ENCODE measurements at regions not wholly inside any gene's neighbourhood (a gene's known extent, or its start where the extent isn't known, plus 50 kb on each side); places are given as distances from the start of the nearest gene placed in this dataset.

- ATAC-seq (no peak), FAIRE-seq (no peak), DNase-seq (ENCODE audit: low read depth in 1 of 2, low spot score in 1 of 2) (no peak)
- WGBS (ENCODE audit: missing lambda C conversion rate), result 16% methylated on average over 6 of the region's 6 CpGs
- H3K4me2 ChIP-seq, result no peak overlapping the region
- TF ChIP-seq HOXA7 (CRISPR knock-in tag; IDR thresholded peaks at IDR 0.05) (no peak), RCOR1 (IDR thresholded peaks at IDR 0.05; ENCODE audit: low read depth, low read length) (no peak), NR3C1 (IDR thresholded peaks at IDR 0.05) (no peak), CHD4 (IDR thresholded peaks at IDR 0.05; ENCODE audit: borderline replicate concordance) (no peak), HDAC2 (IDR thresholded peaks at IDR 0.05) (no peak), POLR2AphosphoS2 (conservative IDR thresholded peaks at IDR 0.05; ENCODE audit: low read length) (no peak), HES2 (IDR thresholded peaks at IDR 0.05) (no peak), ZC3H11A (IDR thresholded peaks at IDR 0.05) (no peak), FOXS1 (CRISPR knock-in tag; IDR thresholded peaks at IDR 0.05) (no peak), JUN (IDR thresholded peaks at IDR 0.05) (no peak), TFCP2L1 (CRISPR knock-in tag; IDR thresholded peaks at IDR 0.05) (no peak), EHF (CRISPR knock-in tag; IDR thresholded peaks at IDR 0.05) (no peak), HEYL (CRISPR knock-in tag; IDR thresholded peaks at IDR 0.05) (no peak)
- H3K9me3 ChIP-seq, result no peaks in the 10 kb centered on the region
- ChIA-PET POLR2A (no interaction called here), CTCF (no interaction called here)
- no peaks in the 10 kb centered on the region for H3K4me1 ChIP-seq
- H3K27ac ChIP-seq, result no peak overlapping the region
- H3K4me3 ChIP-seq, result no peak overlapping the region
Measured at GRCh38 chr14:106390947-106391346, 864.6 kb downstream of the TMEM121 start.

GRCh38 chr14:106393742-106394141 lies 867.4 kb downstream of the TMEM121 start:
- no peak overlapping the region for H3K27ac ChIP-seq
- no peak overlapping the region for H3K4me3 ChIP-seq
- no peaks in the 10 kb centered on the region for H3K4me1 ChIP-seq
- ATAC-seq (no peak), FAIRE-seq (no peak), DNase-seq (ENCODE audit: low read depth in 1 of 2, low spot score in 1 of 2) (no peak)
- TF ChIP-seq CHD4 (IDR thresholded peaks at IDR 0.05; ENCODE audit: borderline replicate concordance) (no peak), HES2 (IDR thresholded peaks at IDR 0.05) (no peak), NFE2L2 (conservative IDR thresholded peaks at IDR 0.05; ENCODE audit: low read length) (no peak), SREBF2 (IDR thresholded peaks at IDR 0.05) (no peak), NR3C1 (IDR thresholded peaks at IDR 0.05) (no peak), HDAC2 (IDR thresholded peaks at IDR 0.05) (no peak), USF2 (IDR thresholded peaks at IDR 0.05) (no peak), HMGXB4 (CRISPR knock-in tag; IDR thresholded peaks at IDR 0.05; ENCODE audit: borderline replicate concordance) (no peak), EP300 (IDR thresholded peaks at IDR 0.05) (no peak), ZNF302 (CRISPR knock-in tag; IDR thresholded peaks at IDR 0.05) (no peak), KDM1A (IDR thresholded peaks at IDR 0.05; ENCODE audit: low read depth) (no peak), TP53 (CRISPR knock-in tag; IDR thresholded peaks at IDR 0.05) (no peak)
- no peak overlapping the region for H3K4me2 ChIP-seq
- WGBS (ENCODE audit: missing lambda C conversion rate), result 2% methylated on average over 2 of the region's 2 CpGs
- ChIA-PET POLR2A (no interaction called here), CTCF (no interaction called here)
- no peaks in the 10 kb centered on the region for H3K9me3 ChIP-seq

GRCh38 chr14:106395456-106396050 lies 869.2 kb downstream of the TMEM121 start:
- 1% methylated on average over 5 of the region's 5 CpGs for WGBS (ENCODE audit: missing lambda C conversion rate)
- Histone ChIP-seq H3K9me3 (no peaks in the 10 kb centered on the region), H3K4me3 (no peak overlapping the region), H3K27ac (no peak overlapping the region), H3K4me1 (no peaks in the 10 kb centered on the region), H3K4me2 (no peak overlapping the region)
- FAIRE-seq, result no peak
- DNase-seq (ENCODE audit: low read depth in 1 of 2, low spot score in 1 of 2), result no peak
- CTCF ChIA-PET, result interaction anchor here (1.1 to 1.2 kb wide), 2 partner anchors 26 to 48 kb away, joined by 3 read pairs; no protein-coding TSS in a partner anchor
- no peak for ATAC-seq
- no peak for TF ChIP-seq HOXA7 (CRISPR knock-in tag; IDR thresholded peaks at IDR 0.05)
- TF ChIP-seq TP53 (CRISPR knock-in tag; IDR thresholded peaks at IDR 0.05), result no peak
- no peak for TF ChIP-seq RCOR1 (IDR thresholded peaks at IDR 0.05; ENCODE audit: low read depth, low read length)
- TF ChIP-seq RARB (CRISPR knock-in tag; IDR thresholded peaks at IDR 0.05), result no peak
- TF ChIP-seq FOSL2 (IDR thresholded peaks at IDR 0.05), result no peak
- no peak for TF ChIP-seq FOSL2 (CRISPR knock-in tag; IDR thresholded peaks at IDR 0.05)
- POLR2A ChIA-PET, result no interaction called here
